Mucosa of stomach (tissue), 1 donor: ENCODE measurements at regions not wholly inside any gene's neighbourhood (a gene's known extent, or its start where the extent isn't known, plus 50 kb on each side); places are given as distances from the start of the nearest gene placed in this dataset.

ENCODE experiments used
- H3K27me3 ChIP-seq: one replicate; pipeline ENCODE4 v1.7.0; 2013; ENCODE audit warnings: mild to moderate bottlenecking, low read length; ENCODE audit not compliant: control insufficient read depth, insufficient read depth
- H3K36me3 ChIP-seq: one replicate; pipeline ENCODE4 v1.7.0; 2013; ENCODE audit warnings: low read length; ENCODE audit not compliant: control insufficient read depth, insufficient read depth
- H3K4me1 ChIP-seq: one replicate; pipeline ENCODE4 v1.7.0; 2013; ENCODE audit warnings: mild to moderate bottlenecking, low read length; ENCODE audit not compliant: control insufficient read depth, insufficient read depth
- H3K4me3 ChIP-seq: one replicate; pipeline ENCODE4 v1.7.0; 2013; ENCODE audit warnings: low read length
- H3K9ac ChIP-seq: one replicate; pipeline ENCODE4 v1.7.0; 2013; ENCODE audit warnings: mild to moderate bottlenecking, low read length, moderate library complexity
- H3K9me3 ChIP-seq: one replicate; pipeline ENCODE4 v1.7.0; 2013; ENCODE audit warnings: mild to moderate bottlenecking, low read length, moderate library complexity; ENCODE audit not compliant: control insufficient read depth
- donor health status: Pancreatic carcinoma.

DNA sequence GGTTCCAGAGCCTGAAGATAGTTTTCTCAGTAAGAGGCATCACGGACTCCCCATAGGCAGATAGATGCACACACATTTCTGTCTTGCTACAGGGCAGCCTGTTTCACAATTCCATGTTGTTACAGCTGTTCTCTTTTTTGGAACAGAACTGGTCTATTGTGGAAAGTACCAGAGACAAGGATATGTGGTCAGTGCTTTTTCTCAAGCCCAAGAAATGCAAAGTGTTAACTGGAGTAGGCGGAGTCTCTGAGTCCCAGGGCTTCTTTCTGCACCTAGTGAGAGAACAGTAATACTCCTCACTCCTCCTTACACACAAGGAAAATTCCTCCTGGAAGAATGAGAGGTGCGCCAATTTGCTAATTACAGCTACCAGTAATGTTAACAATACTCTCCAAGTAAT, 141.6 kb upstream of the ARGLU1 start:
- H3K27me3 ChIP-seq = no peaks in the 10 kb centered on the region
- H3K4me1 ChIP-seq = no peaks in the 10 kb centered on the region
- no peak overlapping the region for H3K9ac ChIP-seq
- no peak overlapping the region for H3K4me3 ChIP-seq
- H3K36me3 ChIP-seq = no peaks in the 10 kb centered on the region
- no peaks in the 10 kb centered on the region for H3K9me3 ChIP-seq

- Histone ChIP-seq H3K27me3 (no peaks in the 10 kb centered on the region), H3K9me3 (no peaks in the 10 kb centered on the region), H3K4me1 (no peaks in the 10 kb centered on the region), H3K4me3 (no peak overlapping the region), H3K9ac (no peak overlapping the region), H3K36me3 (no peaks in the 10 kb centered on the region)
Observed at GRCh38 chr13:106702505-106702904, 134.6 kb upstream of the ARGLU1 start.

GRCh38 chr13:106701771-106702341, 133.9 kb upstream of the ARGLU1 start:
- Histone ChIP-seq H3K4me3 (no peak overlapping the region), H3K9ac (no peak overlapping the region), H3K4me1 (no peaks in the 10 kb centered on the region), H3K27me3 (no peaks in the 10 kb centered on the region), H3K9me3 (no peaks in the 10 kb centered on the region), H3K36me3 (no peaks in the 10 kb centered on the region)

- Histone ChIP-seq H3K4me1 (no peaks in the 10 kb centered on the region), H3K9ac (no peak overlapping the region), H3K9me3 (no peaks in the 10 kb centered on the region), H3K4me3 (no peak overlapping the region), H3K36me3 (no peaks in the 10 kb centered on the region), H3K27me3 (no peaks in the 10 kb centered on the region)
Observed at GRCh38 chr13:106700439-106700838, 132.5 kb upstream of the ARGLU1 start.

DNA sequence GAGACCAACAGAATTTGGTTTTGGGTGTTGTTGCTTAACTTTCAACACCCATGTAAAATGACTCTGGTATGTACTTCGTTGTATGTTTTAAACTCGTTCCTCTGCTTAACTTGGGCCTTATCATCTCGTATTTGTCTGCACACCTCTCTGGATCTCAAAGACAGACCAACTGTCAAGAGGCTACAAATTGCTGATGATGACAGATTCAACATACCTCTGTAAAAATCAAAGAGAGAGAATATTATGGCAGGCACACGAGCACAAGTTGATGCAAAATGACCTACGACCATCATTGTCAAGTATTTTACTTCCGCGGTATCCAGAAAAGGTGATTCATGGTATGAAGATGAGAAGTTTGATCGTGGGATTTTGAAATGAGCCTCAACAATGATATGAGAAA, 132.1 kb upstream of the ARGLU1 start:
- Histone ChIP-seq H3K36me3 (no peaks in the 10 kb centered on the region), H3K4me3 (no peak overlapping the region), H3K9me3 (no peaks in the 10 kb centered on the region), H3K4me1 (no peaks in the 10 kb centered on the region), H3K9ac (no peak overlapping the region), H3K27me3 (no peaks in the 10 kb centered on the region)

DNA sequence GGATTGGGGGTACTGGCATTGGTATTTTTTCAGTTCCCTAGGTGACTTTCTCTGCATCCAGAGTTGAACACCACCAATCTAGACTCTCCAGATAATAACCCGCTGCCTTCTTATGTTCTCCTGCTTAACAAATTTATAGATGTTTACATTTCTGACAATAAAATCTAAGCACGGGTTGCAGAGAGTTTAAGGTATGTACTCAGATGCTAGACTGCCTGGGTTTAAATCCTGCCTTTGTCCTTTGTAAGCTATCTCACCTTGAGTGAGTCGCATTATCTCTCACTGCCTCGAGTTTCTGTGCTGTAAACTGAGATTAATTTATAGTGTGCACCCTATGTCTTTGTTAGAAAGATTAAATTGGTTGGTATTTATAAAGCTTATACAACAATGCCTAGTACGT, 131.4 kb upstream of the ARGLU1 start:
- no peaks in the 10 kb centered on the region for H3K36me3 ChIP-seq
- no peaks in the 10 kb centered on the region for H3K4me1 ChIP-seq
- no peaks in the 10 kb centered on the region for H3K9me3 ChIP-seq
- H3K9ac ChIP-seq = no peak overlapping the region
- H3K4me3 ChIP-seq = no peak overlapping the region
- H3K27me3 ChIP-seq = no peaks in the 10 kb centered on the region

DNA sequence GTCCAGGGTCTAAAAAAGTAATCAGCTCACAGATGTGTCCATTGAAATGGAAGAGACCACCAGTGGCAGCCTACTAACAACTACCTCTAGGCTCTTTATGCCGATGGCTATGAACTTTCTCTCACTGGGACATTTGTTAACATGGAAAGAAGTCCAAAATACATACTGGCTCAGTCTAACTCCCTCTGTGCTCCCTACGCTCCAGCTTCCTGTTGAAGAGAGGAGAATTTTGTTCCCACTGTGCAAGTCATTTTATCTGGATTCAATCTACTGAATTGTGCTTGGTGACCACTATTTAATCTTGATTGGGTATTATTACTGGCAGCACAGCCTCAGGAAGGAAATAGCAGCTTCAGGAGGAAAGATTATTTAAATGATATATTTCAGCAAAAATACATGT, 128.8 kb upstream of the ARGLU1 start:
- Histone ChIP-seq H3K4me1 (no peaks in the 10 kb centered on the region), H3K36me3 (no peaks in the 10 kb centered on the region), H3K4me3 (no peak overlapping the region)

DNA sequence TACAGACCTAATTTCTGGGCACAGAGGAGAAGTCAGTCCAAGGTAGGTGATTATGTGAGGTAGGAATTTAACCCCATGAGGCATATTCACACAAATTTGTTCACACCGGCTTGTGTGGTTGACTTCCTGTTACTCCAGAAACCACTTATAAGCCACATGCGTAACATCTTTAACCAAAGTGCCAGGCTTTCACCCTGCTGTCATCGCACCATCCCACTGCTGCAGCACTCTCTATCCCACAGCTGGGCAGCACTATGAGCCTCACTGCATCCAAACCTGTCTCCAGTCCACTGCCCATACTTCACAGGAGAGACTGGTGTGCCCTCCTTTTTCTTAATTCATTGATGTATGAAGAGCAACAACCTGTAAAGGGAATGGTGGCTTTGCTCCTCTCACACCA, 128.2 kb upstream of the ARGLU1 start:
- Histone ChIP-seq H3K9ac (no peak overlapping the region), H3K4me3 (no peak overlapping the region), H3K36me3 (no peaks in the 10 kb centered on the region), H3K4me1 (no peaks in the 10 kb centered on the region), H3K27me3 (no peaks in the 10 kb centered on the region), H3K9me3 (no peaks in the 10 kb centered on the region)

More for the DNA sequence above, 128.8 kb upstream of the ARGLU1 start:
- H3K9ac ChIP-seq = no peak overlapping the region
- no peaks in the 10 kb centered on the region for H3K9me3 ChIP-seq
- no peaks in the 10 kb centered on the region for H3K27me3 ChIP-seq

DNA sequence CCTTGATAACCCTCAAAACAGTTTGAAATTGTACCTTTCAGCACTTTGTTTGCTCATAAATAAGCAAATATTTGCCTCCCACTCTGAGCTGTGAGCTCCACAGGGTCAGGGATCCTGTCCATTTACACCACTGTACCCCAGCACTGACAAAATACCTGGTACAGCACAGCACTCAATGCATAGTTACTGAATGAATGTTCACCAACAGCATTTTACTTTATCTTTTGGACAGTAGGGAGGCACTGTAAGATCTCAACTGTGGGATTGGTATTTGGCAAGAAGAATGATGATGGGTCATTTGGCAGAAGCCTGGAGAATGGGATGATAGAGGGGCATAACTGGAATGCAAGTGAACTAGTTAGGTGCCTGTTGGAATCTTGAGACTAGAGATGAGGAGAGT, 127.2 kb upstream of the ARGLU1 start:
- Histone ChIP-seq H3K4me3 (no peak overlapping the region), H3K9me3 (no peaks in the 10 kb centered on the region), H3K27me3 (no peaks in the 10 kb centered on the region), H3K4me1 (no peaks in the 10 kb centered on the region), H3K9ac (no peak overlapping the region), H3K36me3 (no peaks in the 10 kb centered on the region)

GRCh38 chr13:106691861-106692260, 123.9 kb upstream of the ARGLU1 start:
- no peaks in the 10 kb centered on the region for H3K36me3 ChIP-seq
- no peaks in the 10 kb centered on the region for H3K27me3 ChIP-seq
- no peak overlapping the region for H3K9ac ChIP-seq
- H3K4me3 ChIP-seq = no peak overlapping the region
- no peaks in the 10 kb centered on the region for H3K4me1 ChIP-seq
- no peaks in the 10 kb centered on the region for H3K9me3 ChIP-seq

DNA sequence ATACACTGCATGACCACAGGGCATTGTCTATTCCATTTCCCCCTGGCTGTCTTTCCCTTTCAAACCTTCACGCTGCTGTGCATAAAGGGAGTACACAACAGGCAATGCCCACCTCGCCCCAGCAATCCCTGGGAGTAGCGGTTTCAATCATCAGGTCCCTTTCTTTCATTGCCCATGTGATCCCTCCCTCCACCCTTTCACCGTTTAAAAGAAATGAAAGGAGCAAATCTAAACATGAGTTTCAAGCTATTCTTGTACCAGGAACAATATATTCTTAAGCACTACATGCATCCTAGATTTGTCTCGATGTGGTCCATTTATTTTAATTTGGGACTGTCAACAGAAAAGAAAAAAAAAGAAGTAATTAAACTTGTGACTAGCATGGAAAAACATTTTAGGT, 123.4 kb upstream of the ARGLU1 start:
- no peak overlapping the region for H3K4me3 ChIP-seq
- no peaks in the 10 kb centered on the region for H3K36me3 ChIP-seq
- no peak overlapping the region for H3K9ac ChIP-seq
- no peaks in the 10 kb centered on the region for H3K4me1 ChIP-seq
- H3K27me3 ChIP-seq = no peaks in the 10 kb centered on the region
- no peaks in the 10 kb centered on the region for H3K9me3 ChIP-seq

DNA sequence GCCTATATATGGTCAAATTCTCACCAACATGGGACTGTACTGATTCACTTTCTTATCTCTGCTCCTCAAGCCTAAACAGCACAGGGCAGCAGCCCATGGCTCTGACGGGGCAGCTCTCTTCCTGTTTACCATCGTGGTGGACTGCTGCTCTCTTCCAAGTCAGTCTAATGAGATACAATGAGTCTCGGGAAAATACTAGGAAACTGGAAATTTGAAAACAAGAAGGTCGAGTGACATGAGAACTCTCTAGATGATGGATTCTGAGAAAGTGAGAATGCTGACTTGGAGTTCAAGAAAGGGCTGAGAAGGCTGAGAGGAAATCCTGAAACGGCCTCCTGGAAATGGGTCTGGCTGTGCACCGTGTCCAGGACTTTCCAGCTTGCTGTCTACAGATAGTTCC, 122.8 kb upstream of the ARGLU1 start:
- H3K9me3 ChIP-seq = no peaks in the 10 kb centered on the region
- H3K36me3 ChIP-seq = no peaks in the 10 kb centered on the region
- H3K4me3 ChIP-seq = no peak overlapping the region
- H3K4me1 ChIP-seq = no peaks in the 10 kb centered on the region
- H3K27me3 ChIP-seq = no peaks in the 10 kb centered on the region
- no peak overlapping the region for H3K9ac ChIP-seq

GRCh38 chr13:106689906-106690305, 122.0 kb upstream of the ARGLU1 start:
- Histone ChIP-seq H3K9me3 (no peaks in the 10 kb centered on the region), H3K27me3 (no peaks in the 10 kb centered on the region), H3K9ac (no peak overlapping the region), H3K4me3 (no peak overlapping the region), H3K36me3 (no peaks in the 10 kb centered on the region), H3K4me1 (no peaks in the 10 kb centered on the region)
